Activated T-cell treated with anti-CD3 and anti-CD28 coated beads for 24 hours (primary cell): ENCODE measurements at regions not wholly inside any gene's neighbourhood (a gene's known extent, or its start where the extent isn't known, plus 50 kb on each side); places are given as distances from the start of the nearest gene placed in this dataset.

ENCODE experiments used
- DNase-seq: peaks from one replicate; pipeline ENCODE4 v3.0.0-alpha.2; 2020; ENCODE audit warnings: low read depth

GRCh38 chr9:93829271-93830011, 125.7 kb downstream of the BARX1 start:
- no peak for DNase-seq

GRCh38 chr9:93828331-93829097, 126.6 kb downstream of the BARX1 start:
- no peak for DNase-seq

- peak; percentile 12 for DNase-seq
Observed at GRCh38 chr9:93827545-93828330, 127.4 kb downstream of the BARX1 start.

- no peak for DNase-seq
Observed at GRCh38 chr9:93826905-93827544, 128.1 kb downstream of the BARX1 start.

- DNase-seq: peak; percentile 35
Observed at GRCh38 chr9:93826209-93826608, 128.9 kb downstream of the BARX1 start.

- DNase-seq: no peak
Observed at GRCh38 chr9:93825348-93826115, 129.6 kb downstream of the BARX1 start.

GRCh38 chr9:93824386-93825294, 130.5 kb downstream of the BARX1 start:
- no peak for DNase-seq

GRCh38 chr9:93823245-93824072, 131.7 kb downstream of the BARX1 start:
- DNase-seq: no peak

- DNase-seq: no peak
Observed at GRCh38 chr9:93822229-93822628, 132.9 kb downstream of the BARX1 start.

GRCh38 chr9:93821307-93821703, 133.8 kb downstream of the BARX1 start:
- no peak for DNase-seq

GRCh38 chr9:93820667-93821306, 134.4 kb downstream of the BARX1 start:
- no peak for DNase-seq

GRCh38 chr9:93819905-93820304, 135.2 kb downstream of the BARX1 start:
- DNase-seq: no peak

- DNase-seq: no peak
Observed at GRCh38 chr9:93818827-93819472, 136.2 kb downstream of the BARX1 start.

- no peak for DNase-seq
Observed at GRCh38 chr9:93818237-93818636, 136.9 kb downstream of the BARX1 start.

GRCh38 chr9:93815677-93816076, 139.5 kb downstream of the BARX1 start:
- DNase-seq: no peak

GRCh38 chr9:93815135-93815534, 140.0 kb downstream of the BARX1 start:
- no peak for DNase-seq

GRCh38 chr9:93814077-93814956, 140.8 kb downstream of the BARX1 start:
- DNase-seq: no peak
